ENCODE measurements at regions not wholly inside any gene's neighbourhood (a gene's known extent, or its start where the extent isn't known, plus 50 kb on each side); places are given as distances from the start of the nearest gene placed in this dataset.
"Not testable (repeated sequence)": the region's sequence is repeated elsewhere in the genome, so short reads cannot be mapped to it uniquely, and the experiment has no call there.

GRCh38 chr3:18189282-18190050 is 235.7 kb downstream of the SATB1 start:
- Histone ChIP-seq H3K9ac (peak overlapping the region; percentile 6; the same call in 1 of the 2 replicates), H3K4me3 (IDR thresholded peaks at IDR 0.05; ENCODE audit: insufficient read depth, low read depth, low read length) (no peak overlapping the region), H3K27ac (peak overlapping the region; percentile 37; the same call in 1 of the 2 replicates), H2AFZ (ENCODE audit: low read depth) (peak overlapping the region; percentile 11; the same call in 1 of the 2 replicates), H3K36me3 (ENCODE audit: insufficient read depth) (no peaks in the 10 kb centered on the region), H4K20me1 (ENCODE audit: insufficient read depth) (no peaks in the 10 kb centered on the region), H3K4me1 (ENCODE audit: low read depth, poor library complexity, severe bottlenecking) (peaks cover 29% of the 10 kb centered on the region), H3K27me3 (ENCODE audit: insufficient read depth, low read depth) (no peaks in the 10 kb centered on the region), H3K79me2 (ENCODE audit: insufficient read depth, low read depth) (no peaks in the 10 kb centered on the region), H3K4me2 (peak overlapping the region; percentile 20; the same call in 1 of the 2 replicates)
- TF ChIP-seq, protein P1, sequence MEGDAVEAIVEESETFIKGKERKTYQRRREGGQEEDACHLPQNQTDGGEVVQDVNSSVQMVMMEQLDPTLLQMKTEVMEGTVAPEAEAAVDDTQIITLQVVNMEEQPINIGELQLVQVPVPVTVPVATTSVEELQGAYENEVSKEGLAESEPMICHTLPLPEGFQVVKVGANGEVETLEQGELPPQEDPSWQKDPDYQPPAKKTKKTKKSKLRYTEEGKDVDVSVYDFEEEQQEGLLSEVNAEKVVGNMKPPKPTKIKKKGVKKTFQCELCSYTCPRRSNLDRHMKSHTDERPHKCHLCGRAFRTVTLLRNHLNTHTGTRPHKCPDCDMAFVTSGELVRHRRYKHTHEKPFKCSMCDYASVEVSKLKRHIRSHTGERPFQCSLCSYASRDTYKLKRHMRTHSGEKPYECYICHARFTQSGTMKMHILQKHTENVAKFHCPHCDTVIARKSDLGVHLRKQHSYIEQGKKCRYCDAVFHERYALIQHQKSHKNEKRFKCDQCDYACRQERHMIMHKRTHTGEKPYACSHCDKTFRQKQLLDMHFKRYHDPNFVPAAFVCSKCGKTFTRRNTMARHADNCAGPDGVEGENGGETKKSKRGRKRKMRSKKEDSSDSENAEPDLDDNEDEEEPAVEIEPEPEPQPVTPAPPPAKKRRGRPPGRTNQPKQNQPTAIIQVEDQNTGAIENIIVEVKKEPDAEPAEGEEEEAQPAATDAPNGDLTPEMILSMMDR (conservative IDR thresholded peaks at IDR 0.05; ENCODE audit: low read depth, low read length): no peak

- Histone ChIP-seq H2AFZ (ENCODE audit: low read depth) (no peak overlapping the region), H3K36me3 (ENCODE audit: insufficient read depth) (no peaks in the 10 kb centered on the region), H3K27me3 (ENCODE audit: insufficient read depth, low read depth) (no peaks in the 10 kb centered on the region), H3K4me3 (IDR thresholded peaks at IDR 0.05; ENCODE audit: insufficient read depth, low read depth, low read length) (no peak overlapping the region), H3K4me1 (ENCODE audit: low read depth, poor library complexity, severe bottlenecking) (peaks cover 24% of the 10 kb centered on the region), H3K4me2 (no peak overlapping the region), H3K27ac (no peak overlapping the region), H4K20me1 (ENCODE audit: insufficient read depth) (no peaks in the 10 kb centered on the region), H3K9ac (no peak overlapping the region), H3K79me2 (ENCODE audit: insufficient read depth, low read depth) (no peaks in the 10 kb centered on the region)
- TF ChIP-seq, protein P1 (conservative IDR thresholded peaks at IDR 0.05; ENCODE audit: low read depth, low read length): no peak
Observed at GRCh38 chr3:18188491-18188890, 236.6 kb downstream of the SATB1 start.

GRCh38 chr3:18185624-18186023 is 239.5 kb downstream of the SATB1 start:
- Histone ChIP-seq H3K9ac (no peak overlapping the region), H3K27me3 (ENCODE audit: insufficient read depth, low read depth) (no peaks in the 10 kb centered on the region), H2AFZ (ENCODE audit: low read depth) (no peak overlapping the region), H3K36me3 (ENCODE audit: insufficient read depth) (no peaks in the 10 kb centered on the region), H3K4me3 (IDR thresholded peaks at IDR 0.05; ENCODE audit: insufficient read depth, low read depth, low read length) (no peak overlapping the region), H3K79me2 (ENCODE audit: insufficient read depth, low read depth) (no peaks in the 10 kb centered on the region), H4K20me1 (ENCODE audit: insufficient read depth) (no peaks in the 10 kb centered on the region), H3K4me2 (no peak overlapping the region), H3K27ac (no peak overlapping the region), H3K4me1 (ENCODE audit: low read depth, poor library complexity, severe bottlenecking) (peaks cover 18% of the 10 kb centered on the region)
- TF ChIP-seq, protein P1 (conservative IDR thresholded peaks at IDR 0.05; ENCODE audit: low read depth, low read length): no peak

DNA sequence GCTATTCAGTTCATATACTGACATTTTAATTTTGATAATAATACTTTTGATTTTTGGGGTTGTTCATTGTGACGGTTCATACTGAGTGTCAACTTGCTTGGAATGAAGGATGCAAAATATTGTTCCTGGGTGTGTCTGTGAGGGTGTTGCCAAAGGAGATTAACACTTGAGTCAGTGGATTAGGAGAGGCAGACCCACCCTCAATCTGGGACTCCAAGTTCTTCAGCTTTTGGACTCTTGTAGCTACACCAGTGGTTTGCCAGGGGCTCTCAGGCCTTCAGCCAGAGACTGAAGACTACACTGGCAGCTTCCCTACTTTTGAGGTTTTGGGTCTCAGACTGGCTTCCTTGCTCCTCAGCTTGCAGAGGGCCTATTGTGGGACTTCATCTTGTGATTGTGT is 242.2 kb downstream of the SATB1 start:
- H3K4me3 ChIP-seq (IDR thresholded peaks at IDR 0.05; ENCODE audit: insufficient read depth, low read depth, low read length); H3K27me3 ChIP-seq (ENCODE audit: insufficient read depth, low read depth); H3K4me2 ChIP-seq; H3K79me2 ChIP-seq (ENCODE audit: insufficient read depth, low read depth); H3K36me3 ChIP-seq (ENCODE audit: insufficient read depth); H3K27ac ChIP-seq; H3K4me1 ChIP-seq (ENCODE audit: low read depth, poor library complexity, severe bottlenecking); H4K20me1 ChIP-seq (ENCODE audit: insufficient read depth); H3K9ac ChIP-seq; H2AFZ ChIP-seq (ENCODE audit: low read depth): not testable (repeated sequence)

- Histone ChIP-seq H4K20me1 (ENCODE audit: insufficient read depth) (no peaks in the 10 kb centered on the region), H3K27me3 (ENCODE audit: insufficient read depth, low read depth) (no peaks in the 10 kb centered on the region), H3K4me1 (ENCODE audit: low read depth, poor library complexity, severe bottlenecking) (no peaks in the 10 kb centered on the region), H3K36me3 (ENCODE audit: insufficient read depth) (no peaks in the 10 kb centered on the region), H3K79me2 (ENCODE audit: insufficient read depth, low read depth) (no peaks in the 10 kb centered on the region), H3K4me2 (no peak overlapping the region), H3K27ac (no peak overlapping the region), H3K4me3 (IDR thresholded peaks at IDR 0.05; ENCODE audit: insufficient read depth, low read depth, low read length) (no peak overlapping the region), H3K9ac (no peak overlapping the region), H2AFZ (ENCODE audit: low read depth) (no peak overlapping the region)
- TF ChIP-seq, protein P1 (conservative IDR thresholded peaks at IDR 0.05; ENCODE audit: low read depth, low read length): no peak
Observed at GRCh38 chr3:18179521-18179920, 245.6 kb downstream of the SATB1 start.
